Kidney capillary endothelial cell (primary cell): ENCODE measurements at regions not wholly inside any gene's neighbourhood (a gene's known extent, or its start where the extent isn't known, plus 50 kb on each side); places are given as distances from the start of the nearest gene placed in this dataset.

Source experiments
- DNase-seq: peaks from one replicate; pipeline ENCODE4 v3.0.0-alpha.2; 2018; ENCODE audit warnings: low spot score

- DNase-seq, result no peak
Observed at GRCh38 chr6:41429506-41430504, 94.4 kb downstream of the NCR2 start.

- DNase-seq, result no peak
Observed at GRCh38 chr6:41430875-41431274, 95.5 kb downstream of the NCR2 start.

- DNase-seq, result no peak
Observed at GRCh38 chr6:41432280-41432679, 96.9 kb downstream of the NCR2 start.

GRCh38 chr6:41434803-41435481 is 99.5 kb downstream of the NCR2 start:
- no peak for DNase-seq

- no peak for DNase-seq
Observed at GRCh38 chr6:41437604-41438003, 102.2 kb downstream of the NCR2 start.

GRCh38 chr6:41438746-41439145 is 103.3 kb downstream of the NCR2 start:
- no peak for DNase-seq

- DNase-seq, result no peak
Observed at GRCh38 chr6:41439524-41440418, 104.4 kb downstream of the NCR2 start.

GRCh38 chr6:41440958-41441357 is 105.2 kb upstream of the FOXP4 start:
- no peak for DNase-seq

- no peak for DNase-seq
Observed at GRCh38 chr6:41441598-41442351, 104.4 kb upstream of the FOXP4 start.

GRCh38 chr6:41442352-41442672 is 103.9 kb upstream of the FOXP4 start:
- DNase-seq, result no peak

GRCh38 chr6:41442800-41443501 is 103.2 kb upstream of the FOXP4 start:
- DNase-seq, result no peak

- DNase-seq, result no peak
Observed at GRCh38 chr6:41443616-41444525, 102.3 kb upstream of the FOXP4 start.

GRCh38 chr6:41445261-41445660 is 100.9 kb upstream of the FOXP4 start:
- no peak for DNase-seq

GRCh38 chr6:41446132-41446531 is 100.0 kb upstream of the FOXP4 start:
- DNase-seq, result no peak

- no peak for DNase-seq
Observed at GRCh38 chr6:41446907-41447545, 99.2 kb upstream of the FOXP4 start.

GRCh38 chr6:41448256-41448655 is 97.9 kb upstream of the FOXP4 start:
- DNase-seq, result no peak

GRCh38 chr6:41449399-41450245 is 96.6 kb upstream of the FOXP4 start:
- DNase-seq, result no peak

- DNase-seq, result no peak
Observed at GRCh38 chr6:41450581-41450980, 95.6 kb upstream of the FOXP4 start.
